WTC11 (cell line): ENCODE measurements at regions not wholly inside any gene's neighbourhood (a gene's known extent, or its start where the extent isn't known, plus 50 kb on each side); places are given as distances from the start of the nearest gene placed in this dataset.

Experiments
- CBFB ChIP-seq: sonication (generic); formaldehyde crosslinking; IDR thresholded peaks from 2 replicates; pipeline ENCODE4 v1.8.1; 2022; ENCODE audit warnings: mild to moderate bottlenecking, low read depth, missing genetic modification reagents
- CTCF ChIP-seq: fragments of 200-600 bp; IDR thresholded peaks from 2 replicates; pipeline ENCODE4 v1.8.0; 2022; ENCODE audit warnings: antibody characterized with exemption
- E2F4 ChIP-seq: sonication (generic); formaldehyde crosslinking; IDR thresholded peaks from 2 replicates; pipeline ENCODE4 v1.8.1; 2022; ENCODE audit warnings: low read depth, mild to moderate bottlenecking, moderate library complexity, missing genetic modification reagents, borderline replicate concordance
- NR3C1 ChIP-seq: sonication (generic); formaldehyde crosslinking; conservative IDR thresholded peaks from 2 replicates; pipeline ENCODE4 v1.8.1; 2023; ENCODE audit warnings: low read depth, mild to moderate bottlenecking, missing genetic modification reagents
- SP1 ChIP-seq: sonication (generic); formaldehyde crosslinking; conservative IDR thresholded peaks from 2 replicates; pipeline ENCODE4 v1.8.1; 2022; ENCODE audit warnings: missing genetic modification reagents
- TEAD1 ChIP-seq: sonication (generic); formaldehyde crosslinking; IDR thresholded peaks from 2 replicates; pipeline ENCODE4 v1.8.0; 2022; ENCODE audit warnings: mild to moderate bottlenecking, missing genetic modification reagents
- ZBTB43 ChIP-seq: sonication (generic); formaldehyde crosslinking; IDR thresholded peaks from 2 replicates; pipeline ENCODE4 v1.8.1; 2023; ENCODE audit warnings: mild to moderate bottlenecking, missing genetic modification reagents
- ZNF281 ChIP-seq: sonication (generic); formaldehyde crosslinking; IDR thresholded peaks from 2 replicates; pipeline ENCODE4 v1.8.0; 2023; ENCODE audit warnings: mild to moderate bottlenecking, missing genetic modification reagents
- ZNF396 ChIP-seq: fragments of 250-450 bp; sonication (Bioruptor Pico); IDR thresholded peaks from 2 replicates; pipeline ENCODE4 v1.8.0; 2021; ENCODE audit warnings: mild to moderate bottlenecking, moderate library complexity, borderline replicate concordance
- ZNF425 ChIP-seq: fragments of 250-450 bp; sonication (Bioruptor Pico); conservative IDR thresholded peaks from 2 replicates; pipeline ENCODE4 v1.9.0; 2021; ENCODE audit warnings: mild to moderate bottlenecking
- ZNF512 ChIP-seq: sonication (generic); formaldehyde crosslinking; IDR thresholded peaks from 2 replicates; pipeline ENCODE4 v1.8.1; 2022; ENCODE audit warnings: missing genetic modification reagents, borderline replicate concordance

GRCh38 chr12:90729736-90730135 is 225.2 kb downstream of the CCER1 start:
- TF ChIP-seq CTCF (no peak), ZNF425 (CRISPR knock-in tag) (no peak), ZNF281 (CRISPR knock-in tag) (no peak), TEAD1 (no peak), CBFB (no peak), SP1 (CRISPR knock-in tag) (no peak), E2F4 (CRISPR knock-in tag) (no peak), ZBTB43 (CRISPR knock-in tag) (no peak), NR3C1 (CRISPR knock-in tag) (no peak), ZNF512 (CRISPR knock-in tag) (no peak), ZNF396 (no peak)
